Glutamatergic neuron (in vitro differentiated cells): ENCODE measurements at regions not wholly inside any gene's neighbourhood (a gene's known extent, or its start where the extent isn't known, plus 50 kb on each side); places are given as distances from the start of the nearest gene placed in this dataset.
"Not testable (repeated sequence)": the region's sequence is repeated elsewhere in the genome, so short reads cannot be mapped to it uniquely, and the experiment has no call there.

Experiments
- DNase-seq: peaks from one replicate; pipeline ENCODE4 v3.0.0; 2022
- H3K27ac Mint-ChIP-seq: one replicate; pipeline ENCODE4 v1.8.0; 2020; ENCODE audit warnings: mild to moderate bottlenecking, mixed read lengths, inconsistent platforms; ENCODE audit not compliant: unreplicated experiment
- H3K27me3 Mint-ChIP-seq: one replicate; pipeline ENCODE4 v1.8.0; 2020; ENCODE audit warnings: mild to moderate bottlenecking, moderate library complexity, mixed read lengths, inconsistent platforms; ENCODE audit not compliant: unreplicated experiment
- H3K36me3 Mint-ChIP-seq: one replicate; pipeline ENCODE4 v1.8.0; 2020; ENCODE audit warnings: mild to moderate bottlenecking, mixed read lengths, inconsistent platforms; ENCODE audit not compliant: unreplicated experiment
- H3K4me1 Mint-ChIP-seq: one replicate; pipeline ENCODE4 v1.8.0; 2020; ENCODE audit warnings: mild to moderate bottlenecking, low read depth, mixed read lengths, inconsistent platforms; ENCODE audit not compliant: unreplicated experiment
- H3K4me3 Mint-ChIP-seq: one replicate; pipeline ENCODE4 v1.8.0; 2020; ENCODE audit warnings: mild to moderate bottlenecking, mixed read lengths, inconsistent platforms; ENCODE audit not compliant: unreplicated experiment
- H3K9me3 Mint-ChIP-seq: one replicate; pipeline ENCODE4 v1.8.0; 2020; ENCODE audit warnings: mild to moderate bottlenecking, moderate library complexity, mixed read lengths, inconsistent platforms; ENCODE audit not compliant: unreplicated experiment
- CTCF ChIP-seq: fragments of 200-600 bp; sonication (generic); IDR thresholded peaks from one replicate; pipeline ENCODE4 v1.5.0; 2021; ENCODE audit not compliant: partially characterized antibody, unreplicated experiment

- Mint-ChIP-seq H3K9me3 (peaks cover 2% of the 10 kb centered on the region), H3K4me1 (no peaks in the 10 kb centered on the region), H3K27me3 (no peaks in the 10 kb centered on the region), H3K27ac (no peak overlapping the region), H3K4me3 (no peak overlapping the region), H3K36me3 (peaks cover 5% of the 10 kb centered on the region)
- no peak for TF ChIP-seq CTCF
- DNase-seq: no peak
Measured at GRCh38 chr2:31778153-31778552, 197.4 kb upstream of the SRD5A2 start.

GRCh38 chr2:31770741-31771140, 190.0 kb upstream of the SRD5A2 start:
- peaks cover 2% of the 10 kb centered on the region for H3K27me3 Mint-ChIP-seq
- TF ChIP-seq CTCF: no peak
- no peaks in the 10 kb centered on the region for H3K4me1 Mint-ChIP-seq
- no peaks in the 10 kb centered on the region for H3K36me3 Mint-ChIP-seq
- peaks cover 2% of the 10 kb centered on the region for H3K9me3 Mint-ChIP-seq
- no peak overlapping the region for H3K4me3 Mint-ChIP-seq
- H3K27ac Mint-ChIP-seq: no peak overlapping the region
- DNase-seq: no peak

GRCh38 chr2:31765078-31765945, 184.6 kb upstream of the SRD5A2 start:
- Mint-ChIP-seq H3K4me3 (no peak overlapping the region), H3K27ac (no peak overlapping the region), H3K36me3 (no peaks in the 10 kb centered on the region), H3K27me3 (peaks cover 2% of the 10 kb centered on the region), H3K9me3 (peaks cover 2% of the 10 kb centered on the region), H3K4me1 (no peaks in the 10 kb centered on the region)
- no peak for DNase-seq
- no peak for TF ChIP-seq CTCF

DNA sequence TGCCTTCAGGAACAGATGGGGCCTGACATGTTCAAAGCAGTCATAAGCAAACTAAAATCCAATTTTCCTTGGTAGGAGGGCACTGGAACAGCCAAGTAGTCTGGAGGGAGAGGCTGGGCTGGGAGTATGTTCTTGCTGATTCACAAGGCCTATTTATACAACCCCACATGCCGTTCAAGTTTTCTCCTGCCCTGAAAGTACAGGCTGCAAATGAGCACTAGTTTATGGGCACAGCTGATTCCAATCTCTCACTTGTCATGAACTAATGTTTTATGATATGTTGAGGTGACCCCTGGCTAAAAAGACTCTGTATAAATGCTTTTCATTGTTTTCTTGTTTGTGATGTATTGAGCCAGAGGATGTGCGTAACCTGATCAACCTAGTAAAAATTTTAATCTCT, 183.4 kb upstream of the SRD5A2 start:
- Mint-ChIP-seq H3K27me3 (peaks cover 2% of the 10 kb centered on the region), H3K27ac (no peak overlapping the region), H3K4me1 (no peaks in the 10 kb centered on the region), H3K9me3 (peaks cover 2% of the 10 kb centered on the region), H3K4me3 (no peak overlapping the region), H3K36me3 (no peaks in the 10 kb centered on the region)
- no peak for DNase-seq
- TF ChIP-seq CTCF: no peak

GRCh38 chr2:31762085-31762484, 181.3 kb upstream of the SRD5A2 start:
- Mint-ChIP-seq H3K9me3 (peaks cover 2% of the 10 kb centered on the region), H3K4me3 (no peak overlapping the region), H3K27me3 (peaks cover 2% of the 10 kb centered on the region), H3K27ac (no peak overlapping the region), H3K36me3 (no peaks in the 10 kb centered on the region), H3K4me1 (no peaks in the 10 kb centered on the region)
- TF ChIP-seq CTCF: no peak
- no peak for DNase-seq

DNA sequence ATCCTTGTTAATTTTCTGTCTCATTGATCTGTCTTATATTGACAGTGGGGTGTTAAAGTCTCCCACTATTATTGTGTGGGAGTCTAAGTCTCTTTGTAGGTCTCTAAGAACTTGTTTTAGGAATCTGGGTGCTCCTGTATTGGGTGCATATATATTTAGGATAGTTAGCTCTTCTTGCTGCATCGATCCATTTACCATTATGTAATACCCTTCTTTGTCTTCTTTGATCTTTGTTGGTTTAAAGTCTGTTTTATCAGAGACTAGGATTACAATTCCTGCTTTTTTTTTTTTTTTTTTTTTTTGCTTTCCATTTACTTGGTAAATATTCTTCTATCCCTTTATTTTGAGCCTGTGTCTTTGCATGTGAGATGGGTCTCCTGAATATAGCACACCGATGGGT, 176.6 kb upstream of the SRD5A2 start:
- H3K36me3 Mint-ChIP-seq, H3K27me3 Mint-ChIP-seq, H3K4me3 Mint-ChIP-seq, H3K27ac Mint-ChIP-seq, H3K4me1 Mint-ChIP-seq, H3K9me3 Mint-ChIP-seq, DNase-seq: not testable (repeated sequence)

DNA sequence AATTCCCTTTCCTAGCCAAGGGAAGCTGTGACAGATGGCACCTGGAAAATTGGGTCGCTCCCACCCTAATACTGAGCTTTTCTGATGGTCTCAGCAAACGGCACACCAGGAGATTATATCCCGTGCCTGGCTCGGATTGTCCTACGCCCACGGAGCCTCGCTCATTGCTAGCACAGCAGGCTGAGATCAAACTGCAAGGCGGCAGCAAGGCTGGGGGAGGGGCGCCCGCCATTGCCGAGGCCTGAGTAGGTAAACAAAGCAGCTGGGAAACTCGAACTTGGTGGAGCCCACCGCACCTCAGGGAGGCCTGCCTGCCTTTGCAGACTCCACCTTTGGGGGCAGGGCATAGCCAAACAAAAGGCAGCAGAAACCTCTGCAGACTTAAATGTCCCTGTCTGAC, 168.0 kb upstream of the SRD5A2 start:
- not testable (repeated sequence) for H3K27me3 Mint-ChIP-seq, H3K9me3 Mint-ChIP-seq, H3K4me3 Mint-ChIP-seq, H3K27ac Mint-ChIP-seq, H3K4me1 Mint-ChIP-seq, DNase-seq, H3K36me3 Mint-ChIP-seq
